EL (cell line): ENCODE measurements at regions not wholly inside any gene's neighbourhood (a gene's known extent, or its start where the extent isn't known, plus 50 kb on each side); places are given as distances from the start of the nearest gene placed in this dataset.
A peak's percentile ranks its signal among the peaks of the same experiment; 100 is the strongest.

Experiments
- DNase-seq: peaks from one replicate; pipeline ENCODE4 v3.0.0-alpha.2; 2016

GRCh38 chr13:76500894-76501293, 385.3 kb downstream of the KCTD12 start:
- no peak for DNase-seq

- no peak for DNase-seq
These were observed 386.3 kb downstream of the KCTD12 start for GRCh38 chr13:76499891-76500290.

GRCh38 chr13:76489274-76489673, 396.9 kb downstream of the KCTD12 start:
- DNase-seq: no peak

- no peak for DNase-seq
These were observed 404.5 kb downstream of the KCTD12 start for GRCh38 chr13:76481738-76482137.

- DNase-seq: no peak
These were observed 411.2 kb downstream of the KCTD12 start for GRCh38 chr13:76474966-76475365.

GRCh38 chr13:76474356-76474755, 411.8 kb downstream of the KCTD12 start:
- no peak for DNase-seq

- peak; percentile 69 for DNase-seq
These were observed 412.6 kb downstream of the KCTD12 start for GRCh38 chr13:76473552-76474134.

- no peak for DNase-seq
These were observed 413.3 kb downstream of the KCTD12 start for GRCh38 chr13:76472916-76473315.

GRCh38 chr13:76471486-76471885, 414.7 kb downstream of the KCTD12 start:
- DNase-seq: no peak

GRCh38 chr13:76470991-76471390, 415.2 kb downstream of the KCTD12 start:
- DNase-seq: no peak

GRCh38 chr13:76466043-76466442, 420.2 kb downstream of the KCTD12 start:
- DNase-seq: no peak

- no peak for DNase-seq
These were observed 422.9 kb downstream of the KCTD12 start for GRCh38 chr13:76463314-76463713.

GRCh38 chr13:76461999-76462398, 424.2 kb downstream of the KCTD12 start:
- DNase-seq: no peak

- DNase-seq: no peak
These were observed 424.7 kb downstream of the KCTD12 start for GRCh38 chr13:76461484-76461883.

GRCh38 chr13:76459863-76460262, 426.3 kb downstream of the KCTD12 start:
- DNase-seq: no peak

GRCh38 chr13:76455960-76456359, 430.2 kb downstream of the KCTD12 start:
- DNase-seq: peak; percentile 1

- no peak for DNase-seq
These were observed 431.2 kb downstream of the KCTD12 start for GRCh38 chr13:76454991-76455390.

- DNase-seq: no peak
These were observed 436.5 kb downstream of the KCTD12 start for GRCh38 chr13:76449716-76450115.

GRCh38 chr13:76446191-76446590, 440.0 kb downstream of the KCTD12 start:
- DNase-seq: no peak

- DNase-seq: no peak
These were observed 445.6 kb downstream of the KCTD12 start for GRCh38 chr13:76440568-76440967.

- no peak for DNase-seq
These were observed 446.7 kb downstream of the KCTD12 start for GRCh38 chr13:76439546-76439945.

- no peak for DNase-seq
These were observed 448.2 kb downstream of the KCTD12 start for GRCh38 chr13:76438050-76438449.

- no peak for DNase-seq
These were observed 460.3 kb downstream of the KCTD12 start for GRCh38 chr13:76425935-76426334.

- no peak for DNase-seq
These were observed 465.2 kb downstream of the KCTD12 start for GRCh38 chr13:76421011-76421410.

GRCh38 chr13:76418404-76418803, 467.8 kb downstream of the KCTD12 start:
- no peak for DNase-seq

GRCh38 chr13:76414320-76414719, 471.9 kb downstream of the KCTD12 start:
- no peak for DNase-seq
